ENCODE measurements at regions not wholly inside any gene's neighbourhood (a gene's known extent, or its start where the extent isn't known, plus 50 kb on each side); places are given as distances from the start of the nearest gene placed in this dataset.

DNA sequence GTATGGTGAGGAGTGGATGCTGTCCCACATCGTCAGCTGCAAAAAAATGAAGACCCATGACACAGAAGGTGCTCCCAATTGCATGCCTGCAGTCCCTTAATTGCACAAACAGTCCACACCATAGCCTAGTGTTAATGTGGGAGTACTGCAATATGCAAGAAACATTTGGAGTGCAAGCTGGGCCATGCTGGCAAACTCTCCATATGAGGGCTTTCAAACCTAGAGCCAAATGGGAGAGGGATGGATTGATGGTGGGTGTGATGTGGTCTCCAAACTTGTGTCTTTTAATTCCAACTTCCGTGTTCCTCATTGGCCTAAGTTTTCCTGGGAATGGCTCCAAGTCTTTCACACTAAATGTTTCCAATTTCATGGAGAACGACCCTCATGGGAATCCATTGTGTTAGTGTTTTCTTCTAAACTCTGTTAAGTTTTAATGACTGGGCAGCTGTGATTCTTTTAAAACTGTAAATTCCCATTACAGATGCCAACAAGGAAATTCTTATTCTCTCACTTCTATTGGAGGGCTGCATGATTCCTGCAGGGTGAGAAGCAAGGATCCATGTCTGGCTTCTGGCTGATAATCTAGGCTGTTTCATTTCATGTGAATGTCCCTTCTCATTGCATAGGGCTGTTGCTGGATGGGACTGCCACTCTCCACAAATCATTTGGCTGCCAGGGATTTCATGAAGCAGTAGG is 745.3 kb upstream of the TSPY4 start:
- no peak for TF ChIP-seq EZH2 (IDR thresholded peaks at IDR 0.05; ENCODE audit: low read depth, unreplicated experiment)
- TF ChIP-seq, protein P1, sequence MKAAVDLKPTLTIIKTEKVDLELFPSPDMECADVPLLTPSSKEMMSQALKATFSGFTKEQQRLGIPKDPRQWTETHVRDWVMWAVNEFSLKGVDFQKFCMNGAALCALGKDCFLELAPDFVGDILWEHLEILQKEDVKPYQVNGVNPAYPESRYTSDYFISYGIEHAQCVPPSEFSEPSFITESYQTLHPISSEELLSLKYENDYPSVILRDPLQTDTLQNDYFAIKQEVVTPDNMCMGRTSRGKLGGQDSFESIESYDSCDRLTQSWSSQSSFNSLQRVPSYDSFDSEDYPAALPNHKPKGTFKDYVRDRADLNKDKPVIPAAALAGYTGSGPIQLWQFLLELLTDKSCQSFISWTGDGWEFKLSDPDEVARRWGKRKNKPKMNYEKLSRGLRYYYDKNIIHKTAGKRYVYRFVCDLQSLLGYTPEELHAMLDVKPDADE (IDR thresholded peaks at IDR 0.05), result no peak
- TF ChIP-seq, protein P2, sequence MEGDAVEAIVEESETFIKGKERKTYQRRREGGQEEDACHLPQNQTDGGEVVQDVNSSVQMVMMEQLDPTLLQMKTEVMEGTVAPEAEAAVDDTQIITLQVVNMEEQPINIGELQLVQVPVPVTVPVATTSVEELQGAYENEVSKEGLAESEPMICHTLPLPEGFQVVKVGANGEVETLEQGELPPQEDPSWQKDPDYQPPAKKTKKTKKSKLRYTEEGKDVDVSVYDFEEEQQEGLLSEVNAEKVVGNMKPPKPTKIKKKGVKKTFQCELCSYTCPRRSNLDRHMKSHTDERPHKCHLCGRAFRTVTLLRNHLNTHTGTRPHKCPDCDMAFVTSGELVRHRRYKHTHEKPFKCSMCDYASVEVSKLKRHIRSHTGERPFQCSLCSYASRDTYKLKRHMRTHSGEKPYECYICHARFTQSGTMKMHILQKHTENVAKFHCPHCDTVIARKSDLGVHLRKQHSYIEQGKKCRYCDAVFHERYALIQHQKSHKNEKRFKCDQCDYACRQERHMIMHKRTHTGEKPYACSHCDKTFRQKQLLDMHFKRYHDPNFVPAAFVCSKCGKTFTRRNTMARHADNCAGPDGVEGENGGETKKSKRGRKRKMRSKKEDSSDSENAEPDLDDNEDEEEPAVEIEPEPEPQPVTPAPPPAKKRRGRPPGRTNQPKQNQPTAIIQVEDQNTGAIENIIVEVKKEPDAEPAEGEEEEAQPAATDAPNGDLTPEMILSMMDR (conservative IDR thresholded peaks at IDR 0.05; ENCODE audit: low read depth in 2 of 2), result no peak
- TF ChIP-seq, protein P3, sequence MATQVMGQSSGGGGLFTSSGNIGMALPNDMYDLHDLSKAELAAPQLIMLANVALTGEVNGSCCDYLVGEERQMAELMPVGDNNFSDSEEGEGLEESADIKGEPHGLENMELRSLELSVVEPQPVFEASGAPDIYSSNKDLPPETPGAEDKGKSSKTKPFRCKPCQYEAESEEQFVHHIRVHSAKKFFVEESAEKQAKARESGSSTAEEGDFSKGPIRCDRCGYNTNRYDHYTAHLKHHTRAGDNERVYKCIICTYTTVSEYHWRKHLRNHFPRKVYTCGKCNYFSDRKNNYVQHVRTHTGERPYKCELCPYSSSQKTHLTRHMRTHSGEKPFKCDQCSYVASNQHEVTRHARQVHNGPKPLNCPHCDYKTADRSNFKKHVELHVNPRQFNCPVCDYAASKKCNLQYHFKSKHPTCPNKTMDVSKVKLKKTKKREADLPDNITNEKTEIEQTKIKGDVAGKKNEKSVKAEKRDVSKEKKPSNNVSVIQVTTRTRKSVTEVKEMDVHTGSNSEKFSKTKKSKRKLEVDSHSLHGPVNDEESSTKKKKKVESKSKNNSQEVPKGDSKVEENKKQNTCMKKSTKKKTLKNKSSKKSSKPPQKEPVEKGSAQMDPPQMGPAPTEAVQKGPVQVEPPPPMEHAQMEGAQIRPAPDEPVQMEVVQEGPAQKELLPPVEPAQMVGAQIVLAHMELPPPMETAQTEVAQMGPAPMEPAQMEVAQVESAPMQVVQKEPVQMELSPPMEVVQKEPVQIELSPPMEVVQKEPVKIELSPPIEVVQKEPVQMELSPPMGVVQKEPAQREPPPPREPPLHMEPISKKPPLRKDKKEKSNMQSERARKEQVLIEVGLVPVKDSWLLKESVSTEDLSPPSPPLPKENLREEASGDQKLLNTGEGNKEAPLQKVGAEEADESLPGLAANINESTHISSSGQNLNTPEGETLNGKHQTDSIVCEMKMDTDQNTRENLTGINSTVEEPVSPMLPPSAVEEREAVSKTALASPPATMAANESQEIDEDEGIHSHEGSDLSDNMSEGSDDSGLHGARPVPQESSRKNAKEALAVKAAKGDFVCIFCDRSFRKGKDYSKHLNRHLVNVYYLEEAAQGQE (IDR thresholded peaks at IDR 0.05; ENCODE audit: unreplicated experiment), result no peak
- no peak for TF ChIP-seq JUNB (IDR thresholded peaks at IDR 0.05; ENCODE audit: unreplicated experiment)
- no peak for TF ChIP-seq CREB1 (CRISPR knock-in tag; IDR thresholded peaks at IDR 0.05; ENCODE audit: low read depth)
- TF ChIP-seq EZH2phosphoT487 (IDR thresholded peaks at IDR 0.05; ENCODE audit: unreplicated experiment), result no peak
- TF ChIP-seq ZNF331 (CRISPR knock-in tag; IDR thresholded peaks at IDR 0.05; ENCODE audit: low read depth), result no peak
- no peak for TF ChIP-seq ZNF114 (CRISPR knock-in tag; IDR thresholded peaks at IDR 0.05)
